ENCODE measurements at regions not wholly inside any gene's neighbourhood (a gene's known extent, or its start where the extent isn't known, plus 50 kb on each side); places are given as distances from the start of the nearest gene placed in this dataset.

DNA sequence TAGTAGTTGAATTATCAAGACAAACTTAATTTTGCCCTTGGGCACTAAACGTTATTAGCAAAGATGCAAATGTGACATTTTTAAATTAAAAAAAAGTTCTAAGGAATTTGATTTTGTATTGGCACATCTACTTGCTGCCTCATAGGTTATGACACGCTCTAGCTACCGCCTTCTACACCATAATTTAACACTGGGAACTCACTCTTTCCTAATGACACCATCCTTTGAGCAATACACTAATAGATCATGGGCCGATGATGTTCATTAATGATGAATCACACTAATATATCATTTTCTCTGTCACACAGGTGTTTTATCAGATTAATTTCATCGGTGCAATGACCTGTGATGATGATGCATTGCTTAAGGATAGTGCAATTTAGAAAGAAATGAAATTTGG is 528.8 kb upstream of the PCDH9 start:
- DNase-seq = no peak

DNA sequence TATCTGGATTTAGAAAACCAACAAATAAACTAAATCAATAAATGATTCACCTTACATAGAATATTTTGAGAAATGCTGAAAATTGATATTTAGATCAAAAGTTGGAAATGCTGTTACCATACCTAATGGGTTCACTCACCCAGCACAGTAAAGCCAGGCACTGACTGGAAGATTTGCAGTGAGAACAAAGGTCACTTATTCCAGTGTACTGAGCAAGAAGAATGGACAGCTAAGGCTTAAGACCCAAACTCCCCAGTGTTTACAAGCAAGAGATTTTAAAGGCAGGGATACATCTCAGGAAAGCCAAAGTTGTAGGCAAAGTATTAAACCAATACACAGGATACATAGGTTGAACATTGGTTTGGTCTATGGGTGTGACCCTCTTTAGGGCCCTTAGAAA is 523.9 kb upstream of the PCDH9 start:
- DNase-seq = no peak

DNA sequence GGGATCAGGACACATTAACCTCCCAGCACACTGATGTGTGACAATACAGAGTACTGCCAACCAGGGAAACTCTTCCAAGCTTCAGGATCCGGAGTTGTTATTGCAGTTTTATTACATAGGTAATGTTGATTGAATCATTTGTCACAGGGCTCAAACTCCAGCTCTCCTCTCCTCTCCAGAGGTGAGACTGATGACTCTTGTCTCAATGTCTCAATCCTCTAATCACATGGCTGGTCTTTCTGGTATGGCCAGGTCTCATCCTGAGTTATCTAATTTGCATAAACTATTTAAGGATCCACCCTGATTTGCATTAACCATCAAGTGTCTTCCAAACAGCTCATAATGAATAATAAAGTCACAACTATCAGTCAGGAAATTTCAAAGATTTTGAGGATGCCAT is 522.6 kb upstream of the PCDH9 start:
- DNase-seq = no peak

DNA sequence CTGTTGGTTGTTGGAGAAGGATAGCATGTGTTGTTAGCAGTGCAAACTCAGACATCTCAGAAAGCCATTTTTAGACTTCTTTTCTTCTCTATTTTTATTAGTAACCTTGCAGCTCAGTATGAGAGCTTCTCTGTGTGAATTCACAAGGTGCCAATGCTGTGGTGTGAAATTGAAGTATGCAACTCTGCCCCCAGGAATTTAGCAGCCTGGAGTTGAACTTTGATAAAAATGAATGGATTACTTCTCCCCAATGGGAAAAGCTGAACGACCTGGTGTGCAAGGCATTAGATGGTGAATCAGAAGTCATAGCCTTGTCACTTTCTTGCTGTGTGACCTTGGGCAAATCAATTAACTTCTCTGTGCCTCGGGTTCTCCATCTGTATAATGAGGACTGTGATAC is 512.3 kb upstream of the PCDH9 start:
- no peak for DNase-seq

DNA sequence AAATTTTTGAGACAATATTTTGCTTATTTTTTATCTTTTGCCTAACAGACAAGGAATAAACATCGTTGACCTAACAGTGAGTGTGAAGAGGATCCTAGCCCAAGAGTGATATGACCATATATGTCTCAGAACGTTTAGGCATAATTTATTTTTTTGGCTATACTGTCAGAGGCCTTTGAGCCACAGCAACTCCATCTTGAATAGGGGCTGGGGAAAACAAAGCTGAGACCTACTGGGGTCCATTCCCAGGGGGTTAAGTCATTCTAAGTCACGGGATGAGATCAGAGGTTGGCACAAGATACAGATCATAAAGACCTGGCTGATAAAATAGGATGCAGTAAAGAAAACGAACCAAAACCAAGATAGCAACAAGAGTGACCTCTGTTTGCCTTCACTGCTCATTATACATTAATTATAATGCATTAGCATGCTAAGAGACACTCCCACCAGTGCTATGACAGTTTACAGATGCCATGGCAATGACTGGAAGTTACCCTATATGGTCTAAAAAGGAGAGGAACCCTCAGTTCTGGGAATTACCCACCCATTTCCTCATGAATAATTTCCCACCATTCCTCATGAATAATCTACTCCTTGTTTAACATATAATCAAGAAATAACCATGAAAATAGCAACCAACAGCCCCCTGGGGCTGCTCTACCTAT is 510.9 kb upstream of the PCDH9 start:
- DNase-seq = no peak

DNA sequence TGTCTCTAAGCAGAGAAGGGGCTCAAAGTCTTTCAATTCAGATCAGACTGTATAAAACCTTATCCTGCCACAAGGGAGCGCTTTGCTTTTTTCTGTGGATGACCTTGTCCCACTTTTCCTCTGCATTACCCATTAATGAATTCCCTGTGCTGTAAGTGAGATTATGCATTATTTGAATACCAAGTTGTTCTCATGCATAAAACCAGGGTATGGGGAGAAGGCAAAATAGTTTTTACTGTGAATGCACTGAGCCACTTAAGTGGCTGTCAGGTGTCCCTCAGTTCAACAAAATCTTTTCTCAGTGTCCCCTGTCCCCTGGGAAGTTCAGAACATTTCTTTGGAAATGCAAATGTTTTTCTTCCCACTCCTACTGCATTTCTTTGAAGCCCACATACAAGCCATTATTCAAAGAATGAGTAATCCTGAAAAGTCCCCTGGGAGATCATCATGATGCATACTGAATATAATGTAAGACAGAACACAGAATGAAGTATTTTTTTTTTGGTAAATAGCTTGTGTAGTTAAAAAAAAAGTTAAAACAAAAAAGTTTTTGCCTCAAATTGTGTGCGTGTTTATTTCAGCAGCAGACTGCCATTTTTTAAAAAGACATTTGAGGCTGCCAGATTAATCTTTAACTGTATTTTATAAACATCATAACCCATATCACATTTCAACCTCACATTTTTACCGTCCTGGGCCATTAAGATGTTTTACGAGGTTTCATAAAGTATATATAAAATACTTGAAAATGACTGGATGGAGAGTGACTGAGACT is 506.7 kb upstream of the PCDH9 start:
- DNase-seq = peak; percentile 96

DNA sequence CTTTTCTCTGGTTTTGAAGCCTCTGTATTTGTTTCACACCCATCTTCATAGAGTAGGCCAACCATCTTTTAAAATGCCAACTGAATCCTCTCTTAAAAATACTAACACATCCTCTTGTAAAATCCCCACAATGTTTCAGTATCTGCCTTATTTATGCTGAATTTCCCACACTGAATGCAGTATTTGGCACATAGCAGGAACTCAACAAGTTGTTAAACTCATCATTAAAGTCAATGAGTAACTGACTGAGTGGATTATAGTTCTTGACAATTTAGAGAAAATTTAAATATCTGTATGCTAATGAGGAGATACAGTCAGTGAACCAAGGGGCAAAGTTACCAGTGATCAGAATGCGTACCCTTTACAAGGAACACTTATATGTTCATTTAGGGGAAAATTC is 505.5 kb upstream of the PCDH9 start:
- DNase-seq = no peak

DNA sequence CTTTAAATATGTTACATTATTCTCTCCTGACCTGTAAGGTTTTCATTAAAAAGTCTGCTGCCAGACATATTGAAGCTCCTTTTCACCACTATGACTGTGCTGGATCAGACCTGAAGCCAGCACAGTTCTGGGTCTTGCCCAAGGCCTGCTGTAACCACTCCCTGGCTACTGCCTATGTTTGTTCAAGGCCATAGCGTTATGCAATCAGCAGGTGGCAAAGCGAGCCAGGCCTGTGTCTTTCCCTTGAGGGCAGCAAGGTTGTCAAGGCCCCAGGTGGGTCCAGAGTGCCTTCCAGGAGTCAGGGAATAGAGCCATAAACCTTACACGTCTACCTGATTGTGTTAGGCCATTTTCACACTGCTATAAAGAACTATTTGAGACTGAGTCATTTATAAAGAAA is 496.8 kb upstream of the PCDH9 start:
- DNase-seq = peak; percentile 7

DNA sequence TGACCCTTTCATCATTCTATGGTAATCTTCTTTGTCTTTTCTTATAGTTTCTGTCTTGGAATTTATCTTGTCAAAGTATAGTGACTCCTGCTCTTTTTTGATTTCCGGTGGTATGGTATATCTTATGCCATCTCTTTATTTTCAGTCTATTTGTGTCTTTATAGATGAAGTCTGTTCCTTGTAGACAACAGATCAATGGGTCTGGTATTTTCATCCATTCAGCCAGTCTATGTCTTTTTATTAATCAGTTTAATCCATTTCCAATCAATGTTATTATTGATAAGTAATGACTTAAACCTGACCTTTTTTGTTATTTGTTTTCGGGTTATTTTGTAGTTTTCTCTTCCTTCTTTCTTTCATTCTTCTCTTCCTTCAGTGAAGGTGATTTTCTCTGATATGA is 495.9 kb upstream of the PCDH9 start:
- DNase-seq = no peak

DNA sequence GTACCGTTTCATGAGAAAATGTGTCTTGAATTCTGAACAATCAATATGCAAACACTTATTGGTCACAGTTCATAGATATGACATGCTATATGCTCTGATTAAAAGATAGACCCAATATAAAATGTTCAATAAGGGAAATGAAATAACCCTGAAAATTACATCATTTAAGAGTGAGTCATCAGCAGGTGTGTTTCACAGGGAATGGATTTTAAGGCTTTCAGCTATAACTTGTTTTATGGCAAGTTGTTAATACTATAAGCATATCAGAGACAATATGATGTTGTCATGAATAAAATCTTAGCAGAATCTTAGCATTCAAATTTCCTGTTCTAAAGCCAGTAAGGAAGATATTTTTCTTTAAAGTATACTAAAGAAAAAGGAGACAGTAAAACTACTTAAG is 483.4 kb upstream of the PCDH9 start:
- DNase-seq = no peak

DNA sequence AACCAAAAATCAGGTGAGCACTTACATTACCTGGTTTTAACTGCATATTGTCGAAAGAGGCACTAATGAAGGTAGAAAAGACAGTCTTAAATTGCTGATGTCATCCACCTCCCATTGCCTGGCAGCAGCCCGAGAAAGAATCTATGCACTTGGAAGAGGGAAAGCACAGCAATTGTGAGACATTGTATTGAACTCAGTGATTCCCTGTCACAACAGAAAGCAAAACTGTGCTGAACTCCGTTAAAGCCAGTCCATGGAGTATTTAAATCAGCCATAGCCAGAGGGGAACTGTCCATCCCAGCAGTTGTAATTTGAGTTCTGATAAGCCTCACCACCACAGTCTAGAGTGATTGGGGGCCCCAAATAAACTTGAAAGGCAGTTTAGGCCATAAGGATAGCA is 466.6 kb upstream of the PCDH9 start:
- no peak for DNase-seq

DNA sequence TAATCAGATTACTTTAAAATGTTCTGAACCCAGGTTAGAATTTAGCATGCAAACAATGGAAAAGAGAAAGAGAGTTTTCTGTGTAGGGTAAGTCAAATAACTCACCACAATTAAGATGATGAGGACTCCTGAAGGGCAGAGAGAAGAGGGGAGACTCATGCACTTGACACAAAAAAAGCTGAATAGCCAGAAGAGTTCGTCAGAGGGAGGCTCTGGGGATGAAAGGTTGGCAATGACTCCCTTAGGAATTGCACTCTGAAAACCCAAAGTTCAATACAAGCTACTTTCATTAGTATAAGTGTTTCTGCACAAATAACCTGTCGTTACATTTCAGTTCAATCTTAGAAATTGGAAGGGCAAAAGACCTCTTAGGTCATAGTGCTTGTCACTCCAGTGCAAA is 434.4 kb upstream of the PCDH9 start:
- DNase-seq = no peak

DNA sequence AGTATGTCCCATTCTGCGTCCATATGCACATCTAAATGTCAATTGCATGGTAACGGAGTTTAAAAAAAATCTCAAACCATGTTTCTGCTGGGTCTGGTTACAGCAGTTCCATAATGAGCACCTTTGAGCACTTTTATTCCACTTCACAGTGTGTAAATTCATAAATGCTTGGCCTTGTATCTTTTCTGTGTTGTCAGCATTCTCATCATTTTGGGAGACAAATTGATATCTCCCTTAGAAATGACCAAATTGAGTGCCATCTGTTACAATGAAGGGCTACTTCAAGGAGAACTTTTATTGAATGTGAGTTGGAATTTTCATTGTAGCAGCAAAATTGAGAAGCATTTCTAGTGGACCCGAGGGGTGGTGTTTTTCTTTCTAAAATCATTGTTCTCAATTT is 432.9 kb upstream of the PCDH9 start:
- DNase-seq = no peak

DNA sequence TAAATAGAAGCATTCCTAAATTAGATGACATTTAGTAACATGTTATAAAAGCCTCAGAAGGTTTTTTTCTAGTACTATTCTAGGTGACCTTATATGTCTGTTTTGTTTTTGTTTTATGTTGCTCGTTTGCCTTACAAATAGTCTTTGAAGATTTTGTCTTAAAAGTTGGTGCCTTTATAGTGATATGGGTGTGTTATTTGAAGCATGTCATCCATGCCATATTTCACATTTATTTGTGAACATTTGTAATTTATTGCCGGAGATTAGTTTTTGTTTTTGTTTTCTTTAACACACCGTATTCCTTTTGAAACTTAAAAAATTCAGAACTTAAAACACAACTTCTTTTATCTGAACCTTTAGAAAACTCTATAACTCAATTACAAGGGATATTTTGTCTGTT is 422.8 kb upstream of the PCDH9 start:
- no peak for DNase-seq

DNA sequence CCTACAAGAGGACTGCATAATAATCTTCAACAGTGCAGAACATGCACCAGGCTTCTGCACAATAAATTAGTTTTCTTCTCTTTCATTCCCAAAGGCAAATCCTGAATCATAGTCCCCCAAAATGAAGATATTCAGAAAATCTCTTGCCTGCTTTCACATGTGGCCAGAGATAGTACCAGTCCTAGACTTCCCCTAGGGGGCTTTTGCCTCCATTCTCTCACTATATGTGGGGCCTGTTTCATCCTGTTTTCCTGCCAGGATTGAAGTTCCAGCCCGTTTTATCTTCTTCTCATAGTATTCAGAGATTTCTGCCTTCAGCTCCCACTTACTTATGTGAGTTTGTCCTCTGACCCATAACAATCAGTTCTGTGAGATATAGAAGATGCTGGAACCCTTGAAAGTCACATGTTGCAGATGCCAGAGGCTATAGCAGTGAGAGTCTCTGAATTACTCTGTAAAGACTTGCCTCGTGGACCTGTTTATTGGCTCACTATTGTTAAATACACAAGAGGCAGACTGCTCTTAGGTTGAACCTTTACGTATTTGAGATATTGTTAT is 421.9 kb upstream of the PCDH9 start:
- no peak for DNase-seq

DNA sequence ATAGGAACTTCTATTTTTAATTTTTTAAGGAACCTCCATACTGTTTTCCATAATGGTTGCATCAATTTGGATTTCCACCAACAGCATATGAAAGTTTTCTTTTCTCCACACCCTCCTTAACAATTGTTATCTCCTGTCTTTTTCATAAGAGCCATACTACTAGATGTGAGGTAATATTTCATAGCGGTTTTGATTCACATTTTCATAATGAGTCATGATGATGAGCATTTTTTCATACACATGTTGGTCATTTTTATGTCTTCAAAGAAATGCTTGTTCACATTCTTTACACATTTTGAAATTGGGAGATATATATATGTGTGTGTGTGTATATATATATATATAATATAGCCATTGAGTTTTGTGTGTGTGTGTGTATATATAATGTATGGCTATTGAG is 420.3 kb upstream of the PCDH9 start:
- DNase-seq = peak; percentile 18

DNA sequence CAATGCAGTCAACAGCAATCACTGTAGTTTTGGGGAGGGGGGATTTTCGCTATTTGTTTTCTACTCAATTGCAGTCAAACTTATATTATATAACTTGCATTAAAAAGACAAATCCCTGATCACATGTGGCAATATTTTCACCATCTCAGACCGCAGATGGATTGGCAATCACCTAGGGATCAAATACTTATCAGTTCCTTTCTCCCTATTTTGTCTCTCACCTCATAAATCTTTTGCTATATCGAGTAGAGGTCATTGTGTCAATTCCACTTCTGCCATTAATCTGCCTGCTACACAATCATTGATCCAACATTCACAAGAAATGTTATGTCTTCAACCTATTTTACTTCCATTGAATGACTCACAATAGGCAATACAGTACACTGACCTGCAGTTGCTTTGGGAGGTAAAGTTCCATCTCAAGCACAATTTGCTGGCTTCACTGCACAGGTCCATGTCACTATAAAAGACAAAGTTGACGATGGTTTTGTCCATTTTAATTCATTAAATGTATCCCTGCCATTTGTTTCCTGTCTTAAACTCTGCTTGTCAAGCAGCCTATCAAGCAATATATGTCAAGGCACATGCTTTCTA is 415.8 kb upstream of the PCDH9 start:
- DNase-seq = no peak

DNA sequence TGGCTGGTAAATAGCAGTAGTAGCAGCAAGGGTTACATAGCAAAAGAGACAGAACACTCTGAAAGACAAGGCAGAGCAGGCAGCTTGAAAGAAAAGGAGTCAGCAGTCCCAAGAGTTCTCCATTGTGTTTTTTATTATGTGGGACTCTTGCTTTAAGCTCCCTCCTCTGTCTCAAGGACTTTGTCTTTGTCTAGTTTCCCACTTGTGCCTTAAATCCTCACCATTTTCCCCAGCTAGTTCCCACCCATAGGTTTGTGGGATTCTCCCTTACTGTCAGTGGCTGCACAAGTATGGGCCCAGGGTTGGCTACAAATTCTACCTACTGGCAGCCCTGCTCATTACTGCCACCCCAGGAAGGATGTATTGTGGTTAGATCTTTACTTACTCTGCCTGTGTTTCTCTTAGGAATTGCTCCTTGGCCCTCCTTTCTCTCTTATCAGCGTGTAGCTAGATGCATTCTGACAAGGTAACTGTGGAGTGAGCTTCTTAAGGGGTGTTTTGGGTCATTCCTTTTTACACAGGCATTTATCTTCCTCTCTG is 413.4 kb upstream of the PCDH9 start:
- DNase-seq = no peak

DNA sequence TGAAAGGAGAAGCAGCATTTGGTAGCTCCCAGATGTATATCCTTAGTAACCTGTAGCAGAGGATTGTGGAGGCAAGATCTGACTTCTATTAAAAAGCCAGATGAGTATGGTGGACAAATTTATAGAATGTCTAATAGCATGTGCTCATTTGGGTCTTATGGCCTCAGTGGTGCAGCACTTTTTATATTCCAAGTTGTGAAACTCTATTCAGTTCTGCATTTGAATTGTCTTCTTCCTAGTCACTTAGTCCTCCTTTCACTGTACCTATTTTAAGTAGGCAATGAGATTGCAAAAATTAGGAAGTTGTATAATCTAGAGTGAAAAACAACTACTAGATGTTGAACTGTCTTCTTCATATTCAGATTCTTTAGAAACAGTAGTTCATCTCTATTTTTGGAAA is 412.5 kb upstream of the PCDH9 start:
- DNase-seq = no peak

DNA sequence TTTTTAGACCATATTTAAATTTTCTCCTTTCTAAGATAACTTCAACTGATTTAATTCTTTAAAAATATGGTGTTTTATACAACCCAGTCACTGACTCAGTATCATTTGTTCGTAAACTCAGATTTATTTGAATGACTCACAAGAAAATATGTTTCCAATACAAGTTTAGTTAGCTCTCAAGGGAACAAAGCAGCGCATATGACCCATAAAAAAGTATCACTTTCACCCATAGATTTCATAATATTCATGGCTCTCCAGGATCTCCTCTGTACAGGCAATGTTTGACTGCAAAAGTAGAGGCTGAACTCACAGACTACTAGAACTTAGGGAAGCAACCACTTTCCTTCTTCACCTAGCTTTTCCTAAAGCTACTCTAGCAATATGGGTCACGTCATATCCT is 405.6 kb upstream of the PCDH9 start:
- peak; percentile 28 for DNase-seq

DNA sequence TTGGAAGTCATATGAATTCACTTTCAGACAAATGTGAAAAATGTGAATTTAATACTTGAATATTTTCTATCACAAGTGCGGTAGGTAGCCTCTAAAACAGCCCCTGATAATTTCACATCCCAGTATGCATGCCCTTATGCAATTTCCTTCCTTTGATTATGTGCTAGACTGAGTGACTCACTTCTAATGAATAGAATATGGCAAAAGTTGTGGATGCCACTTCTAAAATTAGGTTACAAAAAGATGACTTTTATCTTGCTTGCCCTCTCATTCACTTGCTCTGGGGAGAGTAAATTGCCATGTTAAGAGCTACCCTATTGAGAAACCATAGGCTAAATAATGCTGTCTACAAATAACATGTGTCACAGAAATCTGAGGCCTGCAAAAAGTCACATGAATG is 402.5 kb upstream of the PCDH9 start:
- peak; percentile 27 for DNase-seq

DNA sequence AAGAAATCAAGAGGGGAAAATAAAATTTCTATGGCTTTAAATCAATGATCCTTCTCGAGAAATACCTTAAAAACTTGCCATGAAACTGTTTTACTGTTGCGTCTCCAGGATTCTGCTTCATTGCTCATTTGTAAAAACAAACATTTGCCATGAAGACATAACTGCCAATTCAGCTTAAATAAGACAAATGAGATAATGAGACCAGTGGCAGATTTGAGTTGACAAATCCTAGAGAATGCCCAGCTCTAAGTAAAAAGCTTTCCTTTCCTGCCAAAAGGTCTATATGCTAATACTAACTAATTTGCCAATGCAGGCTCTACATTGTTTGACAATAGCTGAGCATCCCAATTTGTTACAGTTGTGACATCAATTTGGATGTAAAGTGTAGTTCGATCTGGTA is 400.5 kb upstream of the PCDH9 start:
- DNase-seq = no peak

DNA sequence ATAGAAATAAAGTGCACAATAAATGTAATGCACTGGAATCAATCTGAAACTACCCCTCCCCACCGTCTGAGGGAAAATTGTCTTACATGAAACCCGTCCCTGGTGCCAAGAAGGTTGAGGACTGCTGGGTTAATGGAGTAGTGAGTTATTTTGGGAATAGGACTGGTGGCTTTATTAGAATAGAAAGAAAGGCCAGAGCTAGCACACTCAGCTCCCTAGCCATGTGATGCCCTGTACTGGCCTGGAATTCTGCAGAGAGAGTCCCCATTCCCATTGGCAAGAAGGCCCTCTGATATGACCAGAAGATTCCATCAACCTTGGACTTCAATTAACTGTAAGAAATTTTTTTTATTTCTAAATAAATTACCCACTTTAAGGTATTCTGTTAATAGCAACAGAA is 393.5 kb upstream of the PCDH9 start:
- no peak for DNase-seq

DNA sequence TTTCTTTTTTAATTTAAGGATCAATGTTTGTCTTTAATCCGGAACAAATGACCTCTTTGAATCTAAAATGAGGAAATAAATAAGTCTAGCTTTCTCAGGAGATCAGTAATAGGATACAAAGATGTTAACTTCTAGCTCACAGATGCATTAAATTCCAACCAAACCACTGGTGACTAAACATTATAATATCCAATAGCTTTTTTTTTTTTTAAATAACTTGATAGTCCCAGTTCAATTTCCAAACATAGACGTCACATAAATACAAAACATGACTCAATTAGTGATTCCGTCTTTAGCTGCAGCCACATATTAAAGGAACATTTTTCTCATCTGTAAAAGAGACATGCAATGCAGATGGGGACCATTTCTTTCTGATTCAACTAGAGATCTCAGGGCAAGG is 390.5 kb upstream of the PCDH9 start:
- peak; percentile 73 for DNase-seq
